ENCODE measurements at regions not wholly inside any gene's neighbourhood (a gene's known extent, or its start where the extent isn't known, plus 50 kb on each side); places are given as distances from the start of the nearest gene placed in this dataset.

DNA sequence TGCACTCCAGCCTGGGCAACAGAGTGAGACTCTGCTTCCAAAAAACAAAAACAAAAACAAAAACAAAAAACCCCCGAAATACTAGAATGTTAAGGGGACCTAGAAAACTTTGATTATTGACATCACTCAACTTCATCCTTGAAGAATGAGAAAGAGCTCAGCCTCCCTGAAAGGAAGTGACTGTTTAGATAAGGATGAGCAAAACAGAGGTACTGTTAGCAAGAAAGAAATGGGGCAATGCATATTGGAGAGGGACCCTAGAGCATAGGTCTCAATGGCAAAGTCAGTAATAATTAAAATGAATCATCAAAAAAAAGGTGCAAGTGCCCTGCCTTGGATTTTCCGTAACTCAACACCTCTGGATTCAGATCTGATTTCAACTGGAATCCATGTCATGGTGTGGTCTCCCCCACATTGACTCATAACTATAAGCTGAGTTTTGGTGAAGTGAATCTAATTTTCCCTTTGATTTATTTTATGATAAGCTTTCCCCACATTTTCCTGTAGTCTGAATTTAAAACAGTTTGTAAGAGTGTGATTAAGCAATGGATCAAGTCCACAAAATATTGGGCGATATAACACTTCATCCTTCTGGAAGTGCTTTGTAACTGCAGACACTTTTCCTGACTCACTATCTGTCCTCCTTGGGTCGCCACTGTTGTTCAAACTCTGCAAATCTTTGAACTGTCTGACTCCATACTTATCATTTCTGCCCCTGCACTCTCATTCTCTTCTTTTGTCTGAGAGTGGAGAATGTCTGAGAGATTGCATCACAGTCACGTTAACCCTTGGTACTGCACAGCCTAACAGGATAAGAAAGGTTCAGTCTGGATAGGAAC is 224.8 kb upstream of the LYZL1 start:
- FAIRE-seq = no peak

GRCh38 chr10:29064680-29065079 is 224.2 kb upstream of the LYZL1 start:
- no peak for FAIRE-seq
- no peak for DNase-seq (ENCODE audit: low spot score)

More for the DNA sequence above, 224.8 kb upstream of the LYZL1 start:
- DNase-seq (ENCODE audit: low spot score) = no peak

- DNase-seq (ENCODE audit: low spot score) (no peak), FAIRE-seq (no peak)
These were observed 221.7 kb upstream of the LYZL1 start for GRCh38 chr10:29067161-29067560.

DNA sequence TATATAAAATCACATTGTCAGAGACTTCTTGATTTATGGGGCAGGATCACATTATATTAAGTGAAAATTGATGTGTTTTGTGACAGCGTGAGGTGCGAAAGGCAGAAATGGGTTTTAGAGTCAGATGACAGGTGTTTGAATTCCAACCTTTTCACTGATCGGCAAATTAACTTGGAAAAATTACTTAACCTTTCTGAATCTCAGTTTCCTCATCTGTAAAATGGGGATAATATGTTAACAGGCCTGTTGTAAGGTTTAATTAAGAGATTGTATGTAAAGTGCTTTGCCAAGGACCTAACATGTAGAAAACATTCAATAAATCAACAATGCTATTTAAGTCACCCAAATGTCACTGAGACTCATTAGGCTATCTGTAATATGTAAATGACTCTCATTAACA is 221.2 kb upstream of the LYZL1 start:
- no peak for FAIRE-seq
- no peak for DNase-seq (ENCODE audit: low spot score)

DNA sequence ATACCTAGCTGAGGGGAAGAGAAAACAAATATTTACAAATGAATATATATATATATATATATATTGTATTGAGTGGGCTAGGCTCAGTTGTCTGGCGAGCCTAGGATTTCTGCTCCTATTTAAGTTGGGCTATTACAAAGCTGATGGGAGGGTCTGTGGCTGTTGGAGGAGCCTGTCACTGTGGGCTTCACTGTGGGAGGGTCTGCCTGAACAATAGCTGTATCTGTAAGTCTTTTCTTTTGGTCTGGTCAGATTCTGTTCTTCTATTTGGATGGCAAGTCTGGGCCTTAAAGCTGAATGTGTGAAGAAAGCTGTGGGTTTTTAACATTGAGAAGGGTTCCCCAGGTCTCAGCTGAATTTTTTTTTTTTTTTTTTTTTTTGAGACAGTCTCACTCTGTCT is 220.6 kb upstream of the LYZL1 start:
- DNase-seq (ENCODE audit: low spot score) (no peak), FAIRE-seq (no peak)

GRCh38 chr10:29068966-29069365 is 219.9 kb upstream of the LYZL1 start:
- FAIRE-seq = no peak
- DNase-seq (ENCODE audit: low spot score) = no peak

DNA sequence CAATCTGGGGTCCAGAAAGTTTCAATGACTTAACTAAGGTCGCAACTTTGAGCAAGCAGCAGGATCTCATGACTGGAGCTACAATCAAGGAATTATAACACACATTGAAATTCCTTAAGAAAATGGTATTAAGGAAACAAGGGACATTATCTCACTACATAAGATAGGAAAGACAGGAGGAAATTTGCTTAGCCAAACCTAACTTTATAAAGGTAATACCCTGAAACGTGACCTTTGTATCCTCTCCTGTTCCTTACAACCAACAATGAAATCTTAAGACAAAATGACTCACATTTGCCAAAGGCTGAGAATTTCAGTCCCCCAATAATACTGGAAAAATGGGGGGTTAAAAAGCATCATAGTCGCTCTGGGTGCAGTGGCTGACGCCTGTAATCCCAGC is 218.9 kb upstream of the LYZL1 start:
- FAIRE-seq = no peak

GRCh38 chr10:29078919-29079318 is 210.0 kb upstream of the LYZL1 start:
- DNase-seq (ENCODE audit: low spot score) = no peak
- no peak for FAIRE-seq

More for the DNA sequence above, 218.9 kb upstream of the LYZL1 start:
- no peak for DNase-seq (ENCODE audit: low spot score)

GRCh38 chr10:29081231-29081630 is 207.6 kb upstream of the LYZL1 start:
- DNase-seq (ENCODE audit: low spot score) = no peak
- no peak for FAIRE-seq

DNA sequence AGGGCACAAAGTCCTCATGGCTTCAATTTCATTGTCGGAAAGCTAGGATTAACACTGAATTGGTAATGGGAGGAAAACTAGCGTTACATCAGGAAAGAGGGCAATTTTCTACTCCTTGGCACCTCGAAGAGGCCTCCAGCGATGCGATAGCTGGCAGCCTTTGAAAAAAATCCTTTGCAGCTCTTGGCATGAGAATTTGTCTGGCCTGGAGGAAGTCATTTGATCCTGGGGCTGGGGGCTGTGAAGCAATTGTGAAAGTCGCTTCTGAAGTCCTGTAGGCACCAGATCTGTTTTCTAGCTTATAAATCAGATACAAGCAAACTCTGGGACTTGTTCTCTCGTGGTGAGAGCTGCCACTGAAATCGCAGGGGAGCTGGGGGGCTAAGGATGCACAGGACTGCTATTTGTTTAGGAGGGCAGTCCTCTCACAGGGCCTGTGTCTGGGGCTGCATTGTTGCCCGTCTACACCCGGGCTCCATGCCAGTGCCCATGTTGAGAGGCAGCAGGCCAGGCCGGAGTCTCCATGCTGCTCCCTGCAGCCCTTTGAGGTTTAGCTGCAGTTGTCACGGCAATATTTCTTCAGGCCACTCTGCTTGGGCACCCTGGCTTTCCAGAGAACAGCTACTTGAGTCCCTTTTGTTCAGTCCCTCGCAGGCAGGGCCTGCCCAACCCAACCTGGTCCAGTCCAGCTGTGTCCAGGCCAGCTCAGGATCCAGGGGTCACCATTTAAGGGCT is 206.8 kb upstream of the LYZL1 start:
- no peak for DNase-seq (ENCODE audit: low spot score)
- FAIRE-seq = no peak

DNA sequence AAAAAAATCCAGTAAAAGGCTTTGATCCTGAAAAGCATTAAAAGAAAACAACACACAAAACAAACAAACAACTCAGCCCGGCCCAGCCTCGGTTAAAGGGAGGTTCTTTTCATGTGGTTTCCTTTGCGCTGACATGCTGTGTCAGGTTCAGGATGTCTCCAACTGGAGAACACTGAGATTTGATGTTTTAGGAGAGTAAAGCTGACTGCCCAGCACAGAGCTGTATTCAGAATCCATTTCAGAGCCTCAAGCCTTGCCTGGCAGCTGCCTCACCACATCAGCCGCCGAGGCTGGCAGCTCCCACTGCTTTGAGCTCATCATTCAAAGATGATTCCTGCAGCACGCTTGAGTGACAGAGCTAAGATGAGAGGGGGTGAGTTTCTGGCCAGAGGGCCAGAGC is 205.8 kb upstream of the LYZL1 start:
- FAIRE-seq = no peak
- DNase-seq (ENCODE audit: low spot score) = no peak

DNA sequence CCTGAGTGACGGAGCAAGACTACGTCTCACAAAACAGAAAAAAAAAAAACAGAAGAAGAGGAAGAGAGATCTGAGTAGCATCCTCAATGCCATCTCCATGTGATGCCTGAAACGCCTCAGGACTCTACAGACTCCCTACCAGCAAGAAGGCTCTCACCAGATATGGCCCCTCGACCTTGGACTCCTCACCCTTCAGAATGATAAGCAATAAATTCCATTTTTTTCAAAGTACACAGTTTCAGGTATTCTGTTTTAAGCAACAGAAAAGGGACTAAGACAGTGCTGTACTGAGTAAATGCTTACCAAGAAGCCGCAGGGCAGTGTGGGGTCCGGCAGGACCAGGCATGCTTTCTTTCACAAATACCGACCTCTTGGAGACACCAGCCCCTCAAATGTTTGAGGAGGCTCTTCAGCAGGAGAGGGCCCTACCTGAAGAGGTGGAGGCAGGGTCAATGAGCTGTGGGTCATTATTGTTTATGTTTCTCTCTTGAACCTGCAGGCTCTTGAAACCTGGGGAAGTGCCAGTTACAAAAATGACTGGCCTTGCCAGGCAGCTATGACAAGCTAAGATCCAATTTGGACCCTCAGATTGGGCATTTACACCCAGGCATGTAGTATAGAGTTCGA is 204.1 kb upstream of the LYZL1 start:
- FAIRE-seq (no peak), DNase-seq (ENCODE audit: low spot score) (no peak)

GRCh38 chr10:29089091-29089490 is 199.8 kb upstream of the LYZL1 start:
- no peak for DNase-seq (ENCODE audit: low spot score)
- no peak for FAIRE-seq

DNA sequence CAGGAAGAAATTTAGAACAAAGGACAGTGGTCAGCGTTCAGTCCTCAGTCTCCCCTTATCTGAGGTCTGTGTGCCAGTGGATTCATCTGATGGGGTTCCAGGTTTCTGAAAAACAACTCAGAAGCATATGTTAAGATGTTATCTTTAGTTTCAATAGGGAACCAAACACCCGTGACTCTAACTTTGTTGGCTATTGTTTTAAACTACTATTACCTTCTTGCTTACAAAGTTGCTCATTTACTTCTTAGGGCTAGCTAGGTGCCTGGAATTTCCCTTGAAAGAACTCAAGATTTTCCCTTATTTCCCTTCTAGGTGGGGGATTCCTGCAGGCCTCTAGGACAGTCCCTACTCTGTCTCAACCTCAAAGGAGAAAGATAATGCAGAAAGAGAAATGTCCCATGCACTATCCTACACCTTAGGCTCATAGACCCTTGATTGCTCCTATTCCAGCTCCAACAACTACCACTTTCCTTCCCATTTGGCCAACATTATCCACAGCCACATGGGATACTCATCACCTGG is 192.5 kb upstream of the LYZL1 start:
- FAIRE-seq = no peak
- no peak for DNase-seq (ENCODE audit: low spot score)

- DNase-seq (ENCODE audit: low spot score) (no peak), FAIRE-seq (no peak)
These were observed 190.4 kb upstream of the LYZL1 start for GRCh38 chr10:29098423-29098822.

DNA sequence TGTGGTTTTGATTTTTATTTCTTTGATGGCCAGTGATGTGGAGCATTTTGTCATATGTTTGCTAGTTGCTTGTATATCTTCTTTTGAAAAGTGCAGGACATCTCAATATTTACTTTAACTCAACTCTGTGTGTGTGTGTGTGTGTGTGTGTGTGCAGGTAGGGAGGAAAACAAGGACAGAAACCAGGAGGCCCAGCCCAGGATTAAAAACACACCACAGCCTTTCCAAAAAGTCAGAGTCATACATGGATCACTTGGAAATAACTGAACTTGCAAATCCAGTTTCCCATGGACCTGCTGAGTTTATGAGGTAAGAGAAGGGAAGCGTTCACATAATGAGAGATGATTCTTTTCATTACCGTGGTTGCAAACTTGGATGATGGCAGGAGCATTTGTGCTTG is 189.9 kb upstream of the LYZL1 start:
- no peak for FAIRE-seq
- DNase-seq (ENCODE audit: low spot score) = no peak

DNA sequence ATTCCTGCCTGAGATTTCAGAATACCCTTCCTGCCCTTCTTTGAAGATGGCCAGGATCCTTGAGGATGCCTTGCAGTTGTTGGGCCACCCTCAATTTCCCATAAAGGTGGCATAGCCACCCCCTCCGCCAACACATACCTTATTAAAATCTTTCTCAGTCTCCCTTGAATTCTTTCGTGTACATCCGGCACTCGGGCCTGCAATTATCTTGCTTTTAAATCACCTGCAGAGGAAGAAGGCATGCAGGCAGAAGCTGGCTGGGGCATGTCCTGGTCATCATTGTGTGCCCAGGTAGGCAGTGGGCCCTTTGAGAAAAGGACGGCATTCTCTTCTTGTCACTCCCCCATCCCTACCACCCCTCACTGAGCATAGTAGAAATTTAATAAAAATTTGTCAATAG is 189.5 kb upstream of the LYZL1 start:
- no peak for DNase-seq (ENCODE audit: low spot score)

GRCh38 chr10:29100505-29100904 is 188.4 kb upstream of the LYZL1 start:
- FAIRE-seq (no peak), DNase-seq (ENCODE audit: low spot score) (no peak)

More for the DNA sequence above, 189.5 kb upstream of the LYZL1 start:
- no peak for FAIRE-seq

- DNase-seq (ENCODE audit: low spot score) (peak; percentile 16), FAIRE-seq (no peak)
These were observed 186.6 kb upstream of the LYZL1 start for GRCh38 chr10:29102233-29102632.

GRCh38 chr10:29102636-29103035 is 186.2 kb upstream of the LYZL1 start:
- FAIRE-seq = no peak

DNA sequence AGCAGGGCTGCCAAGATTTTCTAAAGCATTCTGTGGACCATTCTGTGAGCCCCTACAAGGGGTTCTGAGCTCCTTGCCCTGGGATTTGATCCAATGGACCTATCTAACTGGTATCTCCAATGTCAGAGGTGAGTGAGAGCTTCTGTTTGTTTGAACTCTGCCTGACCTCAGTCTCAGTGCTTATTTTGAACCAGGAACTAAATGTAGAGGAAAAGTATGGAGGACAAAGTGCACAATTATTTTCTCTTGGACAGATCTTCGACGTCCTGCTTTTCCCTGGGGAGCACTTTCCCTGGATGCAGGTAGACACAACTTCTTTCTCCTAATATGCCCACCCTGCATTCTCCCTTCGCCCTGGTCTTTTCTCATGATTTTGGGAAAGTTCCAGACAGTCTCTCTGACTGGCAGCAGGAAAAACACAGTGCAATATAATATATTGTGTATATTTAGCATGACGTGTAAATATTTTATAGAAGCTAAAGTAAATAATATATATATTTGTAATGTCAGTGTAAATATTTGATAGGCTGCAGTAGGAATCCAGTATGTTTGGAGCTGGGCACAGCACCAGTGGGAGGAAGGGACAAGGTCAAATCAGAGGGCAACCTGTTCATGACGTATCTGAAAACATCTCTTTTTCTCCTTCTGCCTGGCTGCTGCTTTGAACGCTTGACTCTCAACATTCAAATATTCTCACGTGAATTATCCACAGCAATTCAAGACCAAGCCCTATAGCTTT is 184.0 kb upstream of the LYZL1 start:
- no peak for FAIRE-seq
- DNase-seq (ENCODE audit: low spot score) = no peak

More at GRCh38 chr10:29102636-29103035, 186.2 kb upstream of the LYZL1 start:
- DNase-seq (ENCODE audit: low spot score) = peak; percentile 26

All from urothelium cell line (cell line).